CD8-positive, alpha-beta memory T cell (primary cell): ENCODE measurements at regions not wholly inside any gene's neighbourhood (a gene's known extent, or its start where the extent isn't known, plus 50 kb on each side); places are given as distances from the start of the nearest gene placed in this dataset.

Experiments
- CTCF ChIA-PET: fragments of 350-600 bp; sonication (Branson Sonifier 250); formaldehyde crosslinking; loops from one replicate; lab custom pipeline; 2021; ENCODE audit warnings: antibody characterized with exemption; lab: Charles Lee
- POLR2A ChIA-PET: fragments of 350-600 bp; sonication (Branson Sonifier 250); formaldehyde crosslinking; loops from one replicate; lab custom pipeline; 2021; ENCODE audit warnings: antibody characterized with exemption; lab: Charles Lee
- DNase-seq, 5 donors: peaks; one replicate each; pipeline versions ENCODE4 v3.0.0 to v3.0.0-alpha.2; 2020 to 2022; ENCODE audit warnings: mixed read lengths in 1 of 5
- H3K27ac ChIP-seq: one replicate; pipeline ENCODE4 v1.7.0; 2013; ENCODE audit warnings: low read depth, mild to moderate bottlenecking, low read length, moderate library complexity
- H3K27me3 ChIP-seq: 2 replicates; pipeline ENCODE4 v1.7.0; 2013; ENCODE audit warnings: low read length, mild to moderate bottlenecking; ENCODE audit not compliant: insufficient read depth, poor library complexity, severe bottlenecking
- H3K36me3 ChIP-seq: 2 replicates; pipeline ENCODE4 v1.7.0; 2013; ENCODE audit warnings: mild to moderate bottlenecking, low read length, moderate library complexity; ENCODE audit not compliant: insufficient read depth
- H3K4me1 ChIP-seq: 2 replicates; pipeline ENCODE4 v1.7.0; 2013; ENCODE audit warnings: mild to moderate bottlenecking, low read length, moderate library complexity; ENCODE audit not compliant: insufficient read depth
- H3K4me3 ChIP-seq: 2 replicates; pipeline ENCODE4 v1.7.0; 2013; ENCODE audit warnings: mild to moderate bottlenecking, low read length
- H3K9me3 ChIP-seq: 2 replicates; pipeline ENCODE4 v1.7.0; 2013; ENCODE audit warnings: mild to moderate bottlenecking, low read length
- H3K27ac Mint-ChIP-seq, 8 donors: one replicate each; pipeline ENCODE4 v1.8.0; 2020 to 2021; ENCODE audit warnings: mixed read lengths in 8 of 8, mild to moderate bottlenecking in 6 of 8, inconsistent platforms in 3 of 8, moderate library complexity in 3 of 8
- H3K27me3 Mint-ChIP-seq, 2 donors: one replicate each; pipeline ENCODE4 v1.8.0; 2020 to 2021; ENCODE audit warnings: mixed read lengths in 2 of 2, mild to moderate bottlenecking in 1 of 2, moderate library complexity in 1 of 2
- H3K36me3 Mint-ChIP-seq, 3 donors: one replicate each; pipeline ENCODE4 v1.8.0; 2020 to 2021; ENCODE audit warnings: mixed read lengths in 3 of 3, inconsistent platforms in 1 of 3, mild to moderate bottlenecking in 1 of 3
- H3K4me1 Mint-ChIP-seq, 3 donors: one replicate each; pipeline ENCODE4 v1.8.0; 2020 to 2021; ENCODE audit warnings: mixed read lengths in 3 of 3, inconsistent platforms in 1 of 3, mild to moderate bottlenecking in 1 of 3
- H3K4me3 Mint-ChIP-seq, 7 donors: one replicate each; pipeline ENCODE4 v1.8.0; 2020 to 2021; ENCODE audit warnings: mixed read lengths in 7 of 7, mild to moderate bottlenecking in 6 of 7, moderate library complexity in 4 of 7, inconsistent platforms in 2 of 7
- H3K9me3 Mint-ChIP-seq, 5 donors: one replicate each; pipeline ENCODE4 v1.8.0; 2020 to 2022; ENCODE audit warnings: mixed read lengths in 5 of 5, mild to moderate bottlenecking in 3 of 5, moderate library complexity in 2 of 5, inconsistent platforms in 1 of 5

- H3K27ac ChIP-seq: no peak overlapping the region
- H3K4me1 ChIP-seq: no peaks in the 10 kb centered on the region
- H3K9me3 ChIP-seq: peaks cover 5% of the 10 kb centered on the region
- peaks cover 9 to 41% (median 17%) of the 10 kb centered on the region in 5 donors for H3K9me3 Mint-ChIP-seq
- H3K4me1 Mint-ChIP-seq: no peaks in the 10 kb centered on the region
- H3K27me3 Mint-ChIP-seq: no peaks in the 10 kb centered on the region
- POLR2A ChIA-PET: no interaction called here
- H3K4me3 ChIP-seq: no peak overlapping the region
- H3K4me3 Mint-ChIP-seq: no peak overlapping the region
- no peaks in the 10 kb centered on the region for H3K36me3 Mint-ChIP-seq
- DNase-seq: no peak
- no peaks in the 10 kb centered on the region for H3K27me3 ChIP-seq
- CTCF ChIA-PET: no interaction called here
- H3K36me3 ChIP-seq: no peaks in the 10 kb centered on the region
- no peak overlapping the region for H3K27ac Mint-ChIP-seq
These were observed 530.0 kb upstream of the NOVA1 start for GRCh38 chr14:27127838-27128237.

- Mint-ChIP-seq H3K4me3 (no peak overlapping the region), H3K4me1 (no peaks in the 10 kb centered on the region), H3K27ac (no peak overlapping the region), H3K36me3 (no peaks in the 10 kb centered on the region), H3K27me3 (no peaks in the 10 kb centered on the region), H3K9me3 (peaks cover 2 to 27% (median 21%) of the 10 kb centered on the region in 5 donors)
- Histone ChIP-seq H3K4me1 (no peaks in the 10 kb centered on the region), H3K36me3 (no peaks in the 10 kb centered on the region), H3K9me3 (no peaks in the 10 kb centered on the region), H3K27me3 (no peaks in the 10 kb centered on the region), H3K27ac (no peak overlapping the region), H3K4me3 (no peak overlapping the region)
- no peak for DNase-seq
- CTCF ChIA-PET: no interaction called here
- POLR2A ChIA-PET: no interaction called here
These were observed 536.4 kb upstream of the NOVA1 start for GRCh38 chr14:27134200-27134599.

DNA sequence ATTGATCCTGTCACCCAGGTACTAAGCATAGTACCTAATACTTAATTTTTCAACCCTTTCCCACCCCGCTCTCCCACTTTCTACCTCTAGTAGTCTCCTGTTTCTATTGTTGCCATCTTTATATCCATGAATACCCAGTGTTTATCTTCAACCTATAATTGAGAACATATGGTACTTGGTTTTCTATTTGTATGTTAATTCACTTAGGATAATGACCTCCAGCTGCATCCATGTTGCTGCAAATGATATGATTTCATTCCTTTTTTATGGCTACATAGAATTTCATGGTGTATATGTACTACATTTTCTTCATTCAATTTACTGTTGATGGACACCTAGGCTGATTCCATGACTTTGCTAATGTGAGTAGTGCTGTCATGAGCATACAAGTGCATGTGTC, 547.3 kb upstream of the NOVA1 start:
- no peaks in the 10 kb centered on the region for H3K4me1 Mint-ChIP-seq
- H3K4me3 Mint-ChIP-seq: no peak overlapping the region
- H3K27me3 Mint-ChIP-seq: no peaks in the 10 kb centered on the region
- Histone ChIP-seq H3K36me3 (no peaks in the 10 kb centered on the region), H3K9me3 (no peaks in the 10 kb centered on the region), H3K27ac (no peak overlapping the region), H3K27me3 (no peaks in the 10 kb centered on the region), H3K4me3 (no peak overlapping the region), H3K4me1 (no peaks in the 10 kb centered on the region)
- H3K9me3 Mint-ChIP-seq: peaks cover 12 to 56% (median 17%) of the 10 kb centered on the region in 5 donors
- H3K36me3 Mint-ChIP-seq: no peaks in the 10 kb centered on the region
- no peak for DNase-seq
- ChIA-PET POLR2A (no interaction called here), CTCF (no interaction called here)
- no peak overlapping the region for H3K27ac Mint-ChIP-seq

DNA sequence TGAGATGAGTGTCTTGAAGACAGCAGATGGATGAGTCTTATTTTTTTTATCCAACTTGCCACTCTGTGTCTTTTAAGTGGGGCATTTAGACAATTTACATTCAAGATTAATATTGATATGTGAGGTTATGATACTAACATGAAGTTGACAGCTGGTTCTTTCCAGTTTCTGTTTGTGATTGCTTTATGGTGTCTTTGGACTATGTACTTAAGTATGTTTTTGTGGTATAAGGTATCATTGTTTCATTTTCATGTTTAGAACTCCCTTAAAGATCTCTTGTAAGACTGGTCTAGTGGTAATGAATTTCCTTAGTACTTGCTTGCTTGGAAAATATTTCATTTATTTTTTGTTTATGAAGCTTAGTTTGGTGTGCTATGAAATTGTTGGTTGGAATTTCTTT, 550.3 kb upstream of the NOVA1 start:
- no peak overlapping the region for H3K27ac ChIP-seq
- H3K27me3 ChIP-seq: no peaks in the 10 kb centered on the region
- no peaks in the 10 kb centered on the region for H3K36me3 ChIP-seq
- Mint-ChIP-seq H3K9me3 (peaks cover 13 to 58% (median 21%) of the 10 kb centered on the region in 5 donors), H3K27me3 (no peaks in the 10 kb centered on the region), H3K4me1 (no peaks in the 10 kb centered on the region), H3K36me3 (no peaks in the 10 kb centered on the region), H3K4me3 (no peak overlapping the region), H3K27ac (no peak overlapping the region)
- ChIA-PET CTCF (no interaction called here), POLR2A (no interaction called here)
- H3K4me3 ChIP-seq: no peak overlapping the region
- H3K9me3 ChIP-seq: no peaks in the 10 kb centered on the region
- DNase-seq: no peak
- no peaks in the 10 kb centered on the region for H3K4me1 ChIP-seq

GRCh38 chr14:27164139-27164538, 566.3 kb upstream of the NOVA1 start:
- H3K27me3 Mint-ChIP-seq: no peaks in the 10 kb centered on the region
- H3K4me3 Mint-ChIP-seq: no peak overlapping the region
- H3K4me1 Mint-ChIP-seq: no peaks in the 10 kb centered on the region
- H3K27ac Mint-ChIP-seq: no peak overlapping the region
- no peaks in the 10 kb centered on the region for H3K9me3 ChIP-seq
- no peaks in the 10 kb centered on the region for H3K4me1 ChIP-seq
- no peaks in the 10 kb centered on the region for H3K36me3 Mint-ChIP-seq
- CTCF ChIA-PET: no interaction called here
- no peak overlapping the region for H3K4me3 ChIP-seq
- no peak overlapping the region for H3K27ac ChIP-seq
- peaks cover 4 to 20% (median 11%) of the 10 kb centered on the region in 5 donors for H3K9me3 Mint-ChIP-seq
- H3K27me3 ChIP-seq: no peaks in the 10 kb centered on the region
- no peaks in the 10 kb centered on the region for H3K36me3 ChIP-seq
- POLR2A ChIA-PET: no interaction called here
- no peak for DNase-seq

DNA sequence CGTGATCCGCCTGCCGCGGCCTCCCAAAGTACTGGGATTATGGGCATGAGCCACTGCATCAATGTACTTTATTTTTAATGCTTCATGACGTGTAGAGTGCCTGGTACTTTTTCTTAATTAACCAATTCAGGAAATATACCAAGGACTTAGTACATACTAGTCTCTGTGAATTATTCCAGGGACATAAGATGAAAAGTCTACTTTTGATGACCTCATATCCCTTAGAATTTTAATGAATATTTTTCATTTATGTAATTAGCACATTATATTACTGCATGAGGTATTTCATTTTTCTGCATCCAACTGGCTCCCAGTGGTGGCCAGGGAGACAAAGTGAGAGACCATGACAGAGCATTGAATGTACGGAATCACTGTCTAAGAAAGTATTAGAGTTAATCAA, 577.7 kb upstream of the NOVA1 start:
- Mint-ChIP-seq H3K27ac (no peak overlapping the region), H3K4me3 (no peak overlapping the region), H3K27me3 (no peaks in the 10 kb centered on the region), H3K4me1 (no peaks in the 10 kb centered on the region), H3K9me3 (peaks cover 10 to 35% (median 28%) of the 10 kb centered on the region in 5 donors), H3K36me3 (no peaks in the 10 kb centered on the region)
- Histone ChIP-seq H3K27me3 (no peaks in the 10 kb centered on the region), H3K27ac (no peak overlapping the region), H3K36me3 (no peaks in the 10 kb centered on the region), H3K4me1 (no peaks in the 10 kb centered on the region), H3K4me3 (no peak overlapping the region), H3K9me3 (no peaks in the 10 kb centered on the region)
- POLR2A ChIA-PET: no interaction called here
- CTCF ChIA-PET: no interaction called here
- no peak for DNase-seq

DNA sequence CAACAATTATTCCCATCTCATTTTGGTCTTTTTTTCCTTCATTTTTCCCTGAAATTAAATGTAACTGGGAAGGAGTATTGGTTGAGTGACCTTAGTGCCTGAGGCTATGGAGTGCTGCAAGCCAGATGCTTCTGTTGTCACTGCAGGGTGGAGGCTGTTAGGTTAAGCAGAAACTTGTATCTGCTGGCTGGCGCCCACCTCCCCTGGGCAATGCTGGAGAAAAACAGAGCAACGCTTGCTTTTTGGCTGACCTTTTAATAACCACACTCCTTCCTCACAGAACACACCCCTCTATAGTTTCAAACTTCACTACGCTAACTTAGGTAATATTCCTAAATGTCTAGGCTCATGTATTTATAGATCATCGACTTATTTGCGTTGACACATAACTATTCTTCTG, 583.5 kb upstream of the NOVA1 start:
- Mint-ChIP-seq H3K27me3 (no peaks in the 10 kb centered on the region), H3K36me3 (no peaks in the 10 kb centered on the region), H3K4me3 (no peak overlapping the region), H3K4me1 (no peaks in the 10 kb centered on the region), H3K9me3 (peaks cover 8 to 41% (median 25%) of the 10 kb centered on the region in 5 donors), H3K27ac (no peak overlapping the region)
- ChIA-PET POLR2A (no interaction called here), CTCF (no interaction called here)
- H3K9me3 ChIP-seq: no peaks in the 10 kb centered on the region
- H3K27ac ChIP-seq: no peak overlapping the region
- no peak for DNase-seq
- no peaks in the 10 kb centered on the region for H3K36me3 ChIP-seq
- no peaks in the 10 kb centered on the region for H3K4me1 ChIP-seq
- H3K4me3 ChIP-seq: no peak overlapping the region
- H3K27me3 ChIP-seq: no peaks in the 10 kb centered on the region

- DNase-seq: no peak
- no peak overlapping the region for H3K27ac ChIP-seq
- Mint-ChIP-seq H3K9me3 (peaks cover 9 to 31% (median 20%) of the 10 kb centered on the region in 5 donors), H3K4me3 (no peak overlapping the region), H3K4me1 (no peaks in the 10 kb centered on the region), H3K27ac (no peak overlapping the region), H3K36me3 (no peaks in the 10 kb centered on the region), H3K27me3 (no peaks in the 10 kb centered on the region)
- POLR2A ChIA-PET: no interaction called here
- H3K27me3 ChIP-seq: no peaks in the 10 kb centered on the region
- no peaks in the 10 kb centered on the region for H3K36me3 ChIP-seq
- no peaks in the 10 kb centered on the region for H3K4me1 ChIP-seq
- no peaks in the 10 kb centered on the region for H3K9me3 ChIP-seq
- no peak overlapping the region for H3K4me3 ChIP-seq
- CTCF ChIA-PET: no interaction called here
These were observed 586.6 kb upstream of the NOVA1 start for GRCh38 chr14:27184427-27184826.

DNA sequence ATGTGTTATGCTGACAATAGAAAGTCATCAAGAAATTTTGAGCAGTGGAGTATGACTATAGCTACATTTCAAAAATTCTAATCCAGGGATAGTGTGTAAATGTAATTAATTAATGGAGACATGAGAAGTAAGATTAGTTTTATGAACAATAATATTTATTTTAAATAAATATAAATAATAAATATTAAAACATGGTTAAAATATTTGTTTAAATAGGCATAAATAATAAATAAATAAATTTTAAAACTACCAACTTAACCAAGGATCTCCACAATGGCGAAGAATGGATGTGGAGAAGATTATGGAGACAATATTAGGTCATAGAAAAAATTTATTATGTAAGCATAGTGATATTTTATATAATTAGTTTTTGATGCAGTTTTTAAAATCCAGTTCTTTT, 588.2 kb upstream of the NOVA1 start:
- POLR2A ChIA-PET: no interaction called here
- Histone ChIP-seq H3K4me3 (no peak overlapping the region), H3K9me3 (no peaks in the 10 kb centered on the region), H3K27ac (no peak overlapping the region), H3K27me3 (no peaks in the 10 kb centered on the region), H3K36me3 (no peaks in the 10 kb centered on the region), H3K4me1 (no peaks in the 10 kb centered on the region)
- CTCF ChIA-PET: no interaction called here
- no peaks in the 10 kb centered on the region for H3K36me3 Mint-ChIP-seq
- H3K9me3 Mint-ChIP-seq: peaks cover 12 to 23% (median 15%) of the 10 kb centered on the region in 5 donors
- no peak for DNase-seq
- no peaks in the 10 kb centered on the region for H3K4me1 Mint-ChIP-seq
- H3K4me3 Mint-ChIP-seq: no peak overlapping the region
- H3K27me3 Mint-ChIP-seq: no peaks in the 10 kb centered on the region
- H3K27ac Mint-ChIP-seq: no peak overlapping the region
